Activated CD8-positive, alpha-beta memory T cell treated with anti-CD3 and anti-CD28 coated beads, Interleukin-2, amount 50 U/mL, for 48 hours (primary cell): ENCODE measurements at regions not wholly inside any gene's neighbourhood (a gene's known extent, or its start where the extent isn't known, plus 50 kb on each side); places are given as distances from the start of the nearest gene placed in this dataset.

Experiments
- DNase-seq: peaks from one replicate; pipeline ENCODE4 v3.0.0-alpha.2; 2020

GRCh38 chr14:101707068-101707842 is 54.3 kb upstream of the PPP2R5C start:
- DNase-seq = peak; percentile 74

- DNase-seq = peak; percentile 51
These were observed 53.5 kb upstream of the PPP2R5C start for GRCh38 chr14:101707863-101708620.

- DNase-seq = peak; percentile 43
These were observed 52.5 kb upstream of the PPP2R5C start for GRCh38 chr14:101708853-101709532.

- DNase-seq = peak; percentile 40
These were observed 52.0 kb upstream of the PPP2R5C start for GRCh38 chr14:101709533-101709881.

- peak; percentile 46 for DNase-seq
These were observed 51.3 kb upstream of the PPP2R5C start for GRCh38 chr14:101709962-101710931.

- peak; percentile 46 for DNase-seq
These were observed 50.3 kb upstream of the PPP2R5C start for GRCh38 chr14:101711041-101711856.
